ENCODE measurements at regions not wholly inside any gene's neighbourhood (a gene's known extent, or its start where the extent isn't known, plus 50 kb on each side); places are given as distances from the start of the nearest gene placed in this dataset.

- DNase-seq, result no peak
Measured at GRCh38 chr20:22403632-22404361, 180.6 kb downstream of the FOXA2 start.

GRCh38 chr20:22403022-22403631 lies 181.2 kb downstream of the FOXA2 start:
- no peak for DNase-seq

GRCh38 chr20:22402550-22402949 lies 181.8 kb downstream of the FOXA2 start:
- DNase-seq, result no peak

- DNase-seq, result no peak
Measured at GRCh38 chr20:22400440-22400839, 183.9 kb downstream of the FOXA2 start.

GRCh38 chr20:22394583-22394982 lies 189.8 kb downstream of the FOXA2 start:
- DNase-seq, result no peak

- no peak for DNase-seq
Measured at GRCh38 chr20:22390543-22390903, 193.8 kb downstream of the FOXA2 start.

GRCh38 chr20:22389836-22390542 lies 194.4 kb downstream of the FOXA2 start:
- no peak for DNase-seq

GRCh38 chr20:22387452-22387851 lies 196.9 kb downstream of the FOXA2 start:
- no peak for DNase-seq

- DNase-seq, result no peak
Measured at GRCh38 chr20:22386306-22386623, 198.1 kb downstream of the FOXA2 start.

- DNase-seq, result no peak
Measured at GRCh38 chr20:22385602-22386305, 198.6 kb downstream of the FOXA2 start.

GRCh38 chr20:22384978-22385377 lies 199.4 kb downstream of the FOXA2 start:
- no peak for DNase-seq

GRCh38 chr20:22383156-22383555 lies 201.2 kb downstream of the FOXA2 start:
- DNase-seq, result no peak

GRCh38 chr20:22382742-22383141 lies 201.6 kb downstream of the FOXA2 start:
- no peak for DNase-seq

GRCh38 chr20:22381812-22382416 lies 202.5 kb downstream of the FOXA2 start:
- no peak for DNase-seq

- no peak for DNase-seq
Measured at GRCh38 chr20:22379472-22379871, 204.9 kb downstream of the FOXA2 start.

- no peak for DNase-seq
Measured at GRCh38 chr20:22374678-22375590, 209.4 kb downstream of the FOXA2 start.

GRCh38 chr20:22374066-22374465 lies 210.3 kb downstream of the FOXA2 start:
- no peak for DNase-seq

GRCh38 chr20:22373164-22373895 lies 211.0 kb downstream of the FOXA2 start:
- DNase-seq, result no peak

GRCh38 chr20:22371843-22372242 lies 212.5 kb downstream of the FOXA2 start:
- no peak for DNase-seq

- DNase-seq, result no peak
Measured at GRCh38 chr20:22370137-22370536, 214.2 kb downstream of the FOXA2 start.

GRCh38 chr20:22369100-22369499 lies 215.3 kb downstream of the FOXA2 start:
- no peak for DNase-seq
